IPS DF 6.9 (cell line): ENCODE measurements at regions not wholly inside any gene's neighbourhood (a gene's known extent, or its start where the extent isn't known, plus 50 kb on each side); places are given as distances from the start of the nearest gene placed in this dataset.
"Not testable (repeated sequence)": the region's sequence is repeated elsewhere in the genome, so short reads cannot be mapped to it uniquely, and the experiment has no call there.

Experiments
- DNase-seq: peaks from one replicate; pipeline ENCODE4 v3.0.0-alpha.2; 2013; ENCODE audit warnings: low read depth, low spot score
- H3K27ac ChIP-seq: one replicate; pipeline ENCODE4 v1.5.1; 2013; ENCODE audit warnings: low read length, control low read depth
- H3K27me3 ChIP-seq: 2 replicates; pipeline ENCODE4 v1.6.1; 2013; ENCODE audit warnings: mild to moderate bottlenecking, low read length; ENCODE audit not compliant: control insufficient read depth, insufficient read depth
- H3K36me3 ChIP-seq: 2 replicates; pipeline ENCODE4 v1.6.1; 2013; ENCODE audit warnings: low read length; ENCODE audit not compliant: control insufficient read depth, insufficient read depth
- H3K4me1 ChIP-seq: 2 replicates; pipeline ENCODE4 v1.6.1; 2013; ENCODE audit warnings: low read length; ENCODE audit not compliant: control insufficient read depth, insufficient read depth
- H3K4me3 ChIP-seq: 2 replicates; pipeline ENCODE4 v1.5.1; 2013; ENCODE audit warnings: mild to moderate bottlenecking, low read length
- H3K9me3 ChIP-seq: 2 replicates; pipeline ENCODE4 v1.6.1; 2013; ENCODE audit warnings: low read length, inconsistent platforms; ENCODE audit not compliant: control insufficient read depth, insufficient read depth
- WGBS: extraction: QIAGEN DNeasy Blood & Tissue Kit; methylation state at CpG from one replicate; pipeline ENCODE4 v1.1.7; 2013; ENCODE audit warnings: mixed read lengths, missing lambda C conversion rate; ENCODE audit not compliant: insufficient read length, insufficient coverage; 5-methylcytosine and 5-hydroxymethylcytosine counted together

DNA sequence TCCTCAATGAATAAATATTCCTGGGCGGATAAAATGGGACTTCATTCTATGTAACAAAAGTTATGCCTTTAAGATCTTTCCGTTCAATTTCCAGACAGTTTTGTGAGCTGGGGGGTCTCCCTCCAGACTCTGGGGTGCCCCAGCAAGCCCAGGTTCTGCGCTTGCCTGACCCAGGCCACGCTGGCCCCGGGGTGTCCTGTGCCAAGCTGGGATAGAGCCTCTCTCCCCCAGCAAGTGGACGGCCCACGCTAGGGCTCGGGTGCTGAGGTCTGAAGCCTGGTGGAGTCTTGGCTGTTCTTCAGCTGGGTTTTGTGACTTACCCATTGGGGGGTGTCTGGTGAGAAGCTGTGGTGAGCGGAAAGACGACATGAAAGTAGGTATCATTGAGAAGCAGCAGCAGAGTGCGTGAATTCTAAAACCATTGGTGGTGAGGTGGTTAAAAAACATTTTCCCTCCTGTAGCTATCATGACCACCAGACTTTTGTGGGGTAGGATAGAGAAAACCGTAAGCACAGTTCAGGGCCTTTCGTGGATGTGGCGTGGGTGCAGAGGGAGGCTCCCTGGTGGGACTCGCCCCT is 346.8 kb downstream of the ANAPC1 start:
- Histone ChIP-seq H3K9me3 (no peaks in the 10 kb centered on the region), H3K4me3 (no peak overlapping the region), H3K4me1 (no peaks in the 10 kb centered on the region; the same call in 1 of the 2 replicates), H3K27ac (no peak overlapping the region), H3K36me3 (no peaks in the 10 kb centered on the region), H3K27me3 (no peaks in the 10 kb centered on the region)
- no peak for DNase-seq
- WGBS, result no CpG with 5 or more reads among the region's 15 CpGs

DNA sequence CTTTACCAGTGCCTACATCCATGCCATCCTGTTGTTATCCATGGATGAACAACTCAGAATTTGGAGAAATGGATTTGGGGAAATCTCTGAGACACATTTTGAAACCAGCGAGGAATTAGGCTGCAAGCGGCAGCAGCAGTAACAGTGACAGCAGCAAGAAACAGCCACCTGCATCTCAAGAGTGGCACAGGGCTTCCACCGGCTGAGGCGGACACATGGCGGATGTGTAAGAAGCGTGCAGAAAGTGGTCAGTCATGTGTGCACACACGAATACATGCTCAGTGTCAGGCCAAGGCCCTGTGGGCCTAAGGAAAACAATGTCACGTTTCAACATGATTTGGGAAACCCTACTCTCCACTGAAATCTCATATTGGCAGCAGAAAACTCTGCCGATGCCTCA is 344.0 kb downstream of the ANAPC1 start:
- H3K9me3 ChIP-seq, H3K4me3 ChIP-seq, H3K27ac ChIP-seq, DNase-seq, H3K27me3 ChIP-seq, H3K4me1 ChIP-seq, H3K36me3 ChIP-seq: not testable (repeated sequence)
- WGBS, result no CpG with 5 or more reads among the region's 9 CpGs

DNA sequence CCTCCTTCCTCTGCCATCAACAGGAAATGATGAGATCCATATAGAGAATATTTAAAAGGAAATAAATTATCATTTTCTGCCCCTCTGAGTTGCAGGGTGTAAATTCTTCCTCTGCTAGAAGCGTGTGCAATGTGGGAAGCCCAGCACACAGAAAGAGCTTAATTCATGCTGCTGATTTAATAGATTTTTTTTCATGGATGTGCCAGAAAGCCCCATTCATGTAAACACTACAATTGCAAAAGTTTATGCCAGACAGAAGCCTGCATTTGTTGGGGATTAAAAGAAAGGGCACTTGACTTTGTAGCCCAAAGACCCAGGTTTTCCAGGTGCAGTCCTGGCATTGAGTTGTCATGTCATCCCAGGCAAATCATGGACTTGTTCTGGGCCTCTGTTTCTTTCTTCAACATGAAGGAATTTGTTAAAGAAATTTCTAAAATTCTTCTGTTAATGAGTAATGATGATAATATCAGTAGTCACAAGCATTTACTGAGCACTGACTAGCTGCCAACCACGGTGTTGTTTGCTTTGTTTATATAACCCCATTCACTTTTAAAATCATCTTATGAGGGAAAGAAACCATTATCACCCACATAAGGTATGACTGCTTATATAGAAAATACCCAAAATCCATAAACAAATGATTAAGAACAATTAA is 341.7 kb downstream of the ANAPC1 start:
- no CpG with 5 or more reads among the region's 2 CpGs for WGBS
- H3K36me3 ChIP-seq, H3K4me3 ChIP-seq, H3K27me3 ChIP-seq, H3K27ac ChIP-seq, H3K4me1 ChIP-seq, H3K9me3 ChIP-seq, DNase-seq: not testable (repeated sequence)

DNA sequence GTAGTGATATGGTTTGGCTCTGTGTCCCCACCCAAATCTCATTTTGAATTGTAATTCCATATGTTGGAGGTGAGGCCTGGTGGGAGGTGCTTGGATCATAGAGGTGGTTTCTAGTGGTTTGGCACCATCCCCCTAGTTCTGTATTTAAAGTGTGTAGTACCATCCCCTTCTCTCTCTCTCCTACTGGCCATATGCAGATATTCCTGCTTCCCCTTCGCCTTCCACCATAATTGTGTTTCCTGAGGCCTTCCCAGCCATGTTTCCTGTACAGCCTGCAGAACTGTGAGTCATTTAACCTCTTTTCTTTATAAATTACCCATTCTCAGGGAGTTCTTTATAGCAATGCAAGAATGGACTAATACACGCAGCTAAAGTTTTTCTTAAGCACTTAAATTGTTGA is 340.0 kb downstream of the ANAPC1 start:
- H3K4me1 ChIP-seq, H3K9me3 ChIP-seq, DNase-seq, H3K36me3 ChIP-seq, H3K27me3 ChIP-seq, H3K4me3 ChIP-seq, H3K27ac ChIP-seq: not testable (repeated sequence)
- WGBS, result no CpG with 5 or more reads among the region's 2 CpGs

DNA sequence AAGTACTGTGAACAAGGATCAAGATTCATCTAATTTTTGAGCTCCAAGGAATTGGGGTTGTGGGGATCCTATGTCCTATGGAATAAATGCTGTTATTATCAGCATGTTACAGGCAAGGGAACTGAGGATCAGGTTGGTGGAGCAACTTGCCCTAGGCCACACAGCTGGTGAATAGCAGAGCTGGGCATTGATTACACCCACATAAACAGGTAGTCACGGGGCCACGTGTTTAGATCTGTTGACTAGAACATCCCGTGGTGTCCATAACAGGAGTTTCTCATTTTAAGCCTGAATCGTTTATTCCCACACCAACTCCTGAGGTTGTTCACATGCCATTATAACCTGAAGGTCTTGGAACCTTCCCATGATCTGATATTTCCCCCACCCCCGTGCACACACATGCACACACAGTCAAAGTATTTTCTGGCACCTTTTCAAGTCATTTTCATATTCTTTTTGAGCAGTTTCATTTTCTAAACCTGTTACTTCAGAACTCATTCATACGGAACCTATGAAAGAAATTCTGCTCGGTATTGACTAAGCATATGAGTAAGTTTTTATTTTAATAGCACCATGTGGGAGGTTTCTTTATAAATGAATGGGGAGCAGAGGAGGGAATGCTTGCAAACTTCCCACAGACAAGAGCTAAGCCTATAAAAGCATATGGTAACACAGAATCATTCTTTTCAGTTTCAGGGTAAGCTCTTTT is 338.1 kb downstream of the ANAPC1 start:
- not testable (repeated sequence) for H3K36me3 ChIP-seq, H3K4me1 ChIP-seq, H3K27me3 ChIP-seq, H3K27ac ChIP-seq, DNase-seq, H3K4me3 ChIP-seq, H3K9me3 ChIP-seq
- WGBS, result no CpG with 5 or more reads among the region's 7 CpGs

DNA sequence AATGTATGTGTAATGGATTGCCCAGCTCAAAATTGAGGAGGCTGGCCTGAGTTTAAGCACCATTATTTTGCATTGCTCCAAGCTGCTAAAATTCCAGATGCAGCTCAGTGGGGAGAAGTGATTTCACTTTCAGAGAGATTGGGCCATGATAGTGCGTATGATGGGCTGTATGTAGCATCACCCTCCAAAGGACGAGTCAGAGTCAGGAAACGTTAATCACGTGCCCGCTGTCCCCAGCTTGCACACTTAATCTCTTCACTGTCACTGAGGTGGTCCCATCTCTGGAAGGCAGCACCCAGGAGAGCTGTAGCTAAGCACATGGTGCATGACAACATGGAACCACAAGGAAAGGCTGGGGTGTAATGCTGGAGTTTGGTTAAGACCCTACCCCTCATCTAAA is 337.4 kb downstream of the ANAPC1 start:
- not testable (repeated sequence) for H3K4me3 ChIP-seq, H3K4me1 ChIP-seq, H3K27ac ChIP-seq, H3K9me3 ChIP-seq, H3K27me3 ChIP-seq, H3K36me3 ChIP-seq, DNase-seq
- no CpG with 5 or more reads among the region's 5 CpGs for WGBS

DNA sequence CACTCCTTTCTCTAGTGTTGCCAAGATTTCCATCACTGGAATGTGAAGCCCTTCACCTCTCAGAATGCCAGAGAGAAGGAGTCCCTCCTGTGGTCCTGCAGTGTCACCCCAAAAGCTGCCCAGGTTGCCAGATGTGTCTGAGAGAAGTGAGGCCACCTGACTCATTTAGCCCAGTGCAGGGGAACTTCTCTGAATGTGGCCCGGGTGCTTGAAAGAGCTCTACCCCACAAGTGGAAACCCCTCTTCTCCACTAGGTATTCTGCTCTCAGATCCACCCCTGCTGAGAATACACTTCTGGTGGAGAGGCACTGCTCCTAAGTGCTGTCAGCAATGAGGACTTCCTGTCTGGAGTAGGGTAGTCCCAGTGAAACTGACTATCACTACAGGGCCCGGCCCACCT is 334.8 kb downstream of the ANAPC1 start:
- not testable (repeated sequence) for H3K4me3 ChIP-seq, DNase-seq, H3K27me3 ChIP-seq, H3K36me3 ChIP-seq, H3K4me1 ChIP-seq, H3K9me3 ChIP-seq, H3K27ac ChIP-seq
- no CpG with 5 or more reads among the region's 2 CpGs for WGBS

DNA sequence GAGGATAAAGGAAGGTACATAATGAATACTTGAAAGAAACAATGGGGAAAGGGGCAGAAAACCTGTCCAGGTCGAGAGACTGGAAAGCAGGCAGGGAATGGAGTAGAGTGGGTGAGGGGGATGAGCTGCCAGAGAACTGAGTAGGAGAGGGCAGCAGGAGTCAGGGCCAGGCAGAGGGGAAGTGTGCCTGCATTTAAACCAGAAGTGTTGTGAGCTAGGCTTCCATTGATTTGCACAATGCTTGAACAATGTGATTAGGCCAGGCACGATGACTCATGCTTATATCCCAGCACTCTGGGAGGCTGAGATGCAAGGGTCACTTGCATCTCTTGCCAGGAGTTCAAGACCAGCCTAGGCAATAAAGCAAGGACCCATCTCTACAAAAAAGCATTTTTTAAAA is 332.6 kb downstream of the ANAPC1 start:
- DNase-seq, result not testable (repeated sequence)
- no CpG with 5 or more reads among the region's 2 CpGs for WGBS

DNA sequence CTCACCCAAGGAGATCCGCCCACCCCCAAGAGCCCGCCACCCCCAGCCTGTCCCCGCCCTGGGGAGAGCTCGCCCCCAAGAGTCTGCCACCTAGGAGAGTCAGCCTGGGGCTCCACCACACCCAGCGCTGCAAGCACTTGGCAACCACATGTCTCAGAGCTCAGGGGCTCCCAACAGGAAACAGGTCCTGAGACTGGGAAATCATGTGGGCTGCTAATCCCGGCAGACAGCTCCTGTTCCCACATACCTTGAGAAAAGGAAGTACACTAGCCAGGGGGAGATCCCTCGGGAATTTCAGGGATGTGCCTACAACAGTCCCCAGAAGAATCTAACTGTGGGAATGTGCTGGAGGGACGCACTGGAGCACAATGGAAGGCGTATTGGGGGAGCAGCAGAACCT is 331.4 kb downstream of the ANAPC1 start:
- not testable (repeated sequence) for H3K4me1 ChIP-seq, H3K9me3 ChIP-seq, H3K4me3 ChIP-seq, H3K27ac ChIP-seq, H3K27me3 ChIP-seq, DNase-seq, H3K36me3 ChIP-seq
- no CpG with 5 or more reads among the region's 9 CpGs for WGBS

More for the DNA sequence above, 332.6 kb downstream of the ANAPC1 start:
- not testable (repeated sequence) for H3K9me3 ChIP-seq, H3K36me3 ChIP-seq, H3K27me3 ChIP-seq, H3K27ac ChIP-seq, H3K4me1 ChIP-seq, H3K4me3 ChIP-seq

DNA sequence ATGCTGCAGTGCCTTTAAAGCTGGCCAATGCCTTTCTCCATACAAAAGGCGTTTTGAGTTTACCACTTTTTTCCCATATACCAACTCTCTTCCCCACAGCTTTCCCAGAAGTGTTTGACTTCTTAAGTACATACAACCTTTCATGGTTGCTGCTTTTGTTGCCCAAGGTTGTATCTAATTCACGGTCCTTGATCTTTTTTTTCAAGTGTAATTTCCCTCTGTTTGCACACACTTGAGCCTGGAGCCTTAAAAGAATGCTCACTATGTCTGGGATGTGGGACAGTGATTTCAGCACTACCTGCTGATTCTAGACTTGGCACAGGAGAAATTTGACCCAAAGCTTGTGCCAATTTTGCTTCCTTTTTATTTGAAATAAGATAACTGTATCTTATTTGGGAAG is 324.7 kb downstream of the ANAPC1 start:
- H3K36me3 ChIP-seq, H3K9me3 ChIP-seq, H3K27me3 ChIP-seq, H3K27ac ChIP-seq, H3K4me1 ChIP-seq, H3K4me3 ChIP-seq, DNase-seq: not testable (repeated sequence)
- no CpG with 5 or more reads among the region's 2 CpGs for WGBS

DNA sequence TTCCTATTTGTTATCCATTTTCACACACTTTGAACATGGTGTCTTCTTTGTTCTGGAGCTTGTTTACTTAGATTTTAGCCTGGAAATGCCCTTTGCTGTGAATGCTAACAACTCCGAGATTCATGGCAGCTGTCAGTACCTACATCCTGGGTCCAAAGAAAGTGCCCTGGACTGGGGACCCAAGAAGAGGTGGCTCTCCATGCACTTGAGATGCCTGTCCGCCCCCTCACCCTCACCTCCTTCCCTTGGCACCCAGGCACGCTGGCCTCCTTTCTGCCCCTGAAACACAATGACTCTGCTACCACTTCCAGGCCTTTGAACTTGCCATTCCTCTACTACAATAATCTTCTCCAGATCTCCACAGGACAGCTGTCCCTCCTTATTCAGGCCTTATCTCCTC is 324.2 kb downstream of the ANAPC1 start:
- not testable (repeated sequence) for H3K27me3 ChIP-seq, H3K27ac ChIP-seq, H3K9me3 ChIP-seq, H3K36me3 ChIP-seq, H3K4me3 ChIP-seq, H3K4me1 ChIP-seq, DNase-seq
- WGBS, result no CpG with 5 or more reads among the region's 3 CpGs
